ENCODE measurements at regions not wholly inside any gene's neighbourhood (a gene's known extent, or its start where the extent isn't known, plus 50 kb on each side); places are given as distances from the start of the nearest gene placed in this dataset.

DNA sequence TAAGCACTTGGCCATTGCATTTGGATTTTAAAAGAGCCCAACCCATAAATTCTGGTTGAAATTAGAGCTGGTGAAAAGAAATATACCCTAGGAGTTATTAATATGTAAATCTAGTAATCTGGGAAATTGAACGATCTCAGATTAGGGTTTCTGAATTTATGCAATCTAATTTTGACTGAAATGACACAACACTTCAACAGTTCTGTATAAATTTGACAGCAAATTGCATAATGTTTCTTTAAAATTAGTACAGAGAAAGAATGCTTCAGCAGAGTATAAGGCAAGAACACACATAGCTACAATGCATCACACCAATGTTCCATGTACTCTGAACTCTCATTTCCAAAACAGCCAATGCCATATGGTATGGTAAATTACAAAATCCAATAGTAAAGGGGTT, 201.5 kb upstream of the ITGA4 start:
- ChIA-PET CTCF (interaction anchor here (1.0 kb wide), 1 partner anchor 15 kb away, joined by 4 read pairs; no protein-coding TSS in a partner anchor), POLR2A (no interaction called here)
- no peak for DNase-seq
- peaks cover 21% of the 10 kb centered on the region for H3K4me1 Mint-ChIP-seq
- peaks cover 6% of the 10 kb centered on the region for H3K9me3 Mint-ChIP-seq
- H3K27ac Mint-ChIP-seq, result no peak overlapping the region
- H3K36me3 Mint-ChIP-seq (ENCODE audit: low read depth), result peaks cover 21% of the 10 kb centered on the region
- H3K27me3 Mint-ChIP-seq, result no peaks in the 10 kb centered on the region
- no peak overlapping the region for H3K4me3 Mint-ChIP-seq

DNA sequence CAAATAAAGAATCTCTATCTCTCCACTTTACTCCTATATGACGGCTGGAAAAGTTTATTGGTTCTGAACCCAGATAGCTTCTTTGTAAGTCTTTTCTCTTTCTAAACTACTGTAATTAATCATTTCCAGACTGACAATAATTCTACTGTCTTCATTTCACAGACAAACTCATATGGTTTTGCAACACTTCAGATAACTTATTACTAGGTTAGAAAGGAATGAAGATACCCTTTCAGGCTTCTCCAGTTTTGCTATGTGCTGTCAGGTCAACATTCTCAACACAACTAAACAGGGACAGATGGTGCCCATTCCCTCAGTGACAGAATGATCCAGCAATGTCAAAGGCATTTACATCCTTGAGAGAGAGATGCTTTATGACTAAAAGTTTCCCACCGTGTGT, 198.5 kb upstream of the ITGA4 start:
- H3K9me3 Mint-ChIP-seq, result peaks cover 2% of the 10 kb centered on the region

DNA sequence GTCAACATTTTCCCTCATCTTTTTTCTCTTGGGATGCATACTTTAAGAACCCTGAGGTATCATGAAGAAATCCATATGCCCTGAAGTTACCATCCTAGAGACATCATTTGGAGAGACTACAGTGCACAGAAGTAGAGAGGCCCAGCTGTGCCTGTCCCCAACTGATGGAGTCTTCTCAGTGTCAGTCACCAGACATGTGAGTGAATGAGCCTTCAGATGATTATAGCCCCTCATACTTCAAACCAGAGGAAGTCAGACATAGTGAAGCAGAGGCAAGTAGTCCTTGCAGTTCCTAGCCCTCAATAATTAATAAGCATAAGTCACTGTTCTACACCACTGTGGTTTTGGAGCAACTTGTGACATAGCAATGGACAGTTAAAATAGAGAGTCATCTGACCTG, 194.4 kb upstream of the ITGA4 start:
- H3K9me3 Mint-ChIP-seq, result peaks cover 2% of the 10 kb centered on the region
- H3K27me3 Mint-ChIP-seq, result no peaks in the 10 kb centered on the region
- CTCF ChIA-PET, result no interaction called here
- no peak for DNase-seq
- peaks cover 23% of the 10 kb centered on the region for H3K36me3 Mint-ChIP-seq (ENCODE audit: low read depth)
- H3K27ac Mint-ChIP-seq, result no peak overlapping the region
- POLR2A ChIA-PET, result no interaction called here
- H3K4me1 Mint-ChIP-seq, result peaks cover 2% of the 10 kb centered on the region
- H3K4me3 Mint-ChIP-seq, result no peak overlapping the region

More for the DNA sequence above, 198.5 kb upstream of the ITGA4 start:
- no peak overlapping the region for H3K27ac Mint-ChIP-seq
- no peak for DNase-seq
- no peak overlapping the region for H3K4me3 Mint-ChIP-seq
- no peaks in the 10 kb centered on the region for H3K4me1 Mint-ChIP-seq
- H3K36me3 Mint-ChIP-seq (ENCODE audit: low read depth), result peaks cover 17% of the 10 kb centered on the region
- CTCF ChIA-PET, result no interaction called here
- POLR2A ChIA-PET, result no interaction called here
- no peaks in the 10 kb centered on the region for H3K27me3 Mint-ChIP-seq

- CTCF ChIA-PET, result interaction anchor here (0.8 to 1.0 kb wide), 2 partner anchors 12 to 60 kb away, joined by 3 read pairs; no protein-coding TSS in a partner anchor
- no peak for DNase-seq
- H3K4me1 Mint-ChIP-seq, result peaks cover 12% of the 10 kb centered on the region
- no peak overlapping the region for H3K27ac Mint-ChIP-seq
- peaks cover 27% of the 10 kb centered on the region for H3K36me3 Mint-ChIP-seq (ENCODE audit: low read depth)
- H3K9me3 Mint-ChIP-seq, result peaks cover 2% of the 10 kb centered on the region
- H3K27me3 Mint-ChIP-seq, result no peaks in the 10 kb centered on the region
- POLR2A ChIA-PET, result interaction anchor here (0.9 kb wide), 1 partner anchor 134 kb away, joined by 3 read pairs; no protein-coding TSS in a partner anchor
- no peak overlapping the region for H3K4me3 Mint-ChIP-seq
Observed at GRCh38 chr2:181264001-181264400, 193.2 kb upstream of the ITGA4 start.

DNA sequence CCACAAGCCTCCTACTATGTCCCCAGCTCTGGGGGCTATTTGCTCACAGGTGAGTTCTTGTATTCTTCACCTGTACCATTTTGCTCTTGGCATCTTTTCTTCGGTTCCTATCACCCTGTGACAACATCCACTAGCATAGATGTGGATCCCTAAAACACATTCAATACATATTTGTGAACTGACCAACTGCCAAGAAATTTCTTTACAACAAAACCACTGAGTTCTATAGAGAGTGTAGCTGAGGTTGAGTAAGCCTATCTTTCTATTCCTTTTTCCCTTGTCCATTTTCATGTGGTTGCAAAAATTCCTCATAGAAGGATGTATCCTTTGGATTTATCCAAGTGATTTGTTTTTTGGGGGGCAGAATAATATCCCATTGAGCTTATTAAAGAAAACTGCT, 192.7 kb upstream of the ITGA4 start:
- Mint-ChIP-seq H3K27me3 (no peaks in the 10 kb centered on the region), H3K4me1 (peaks cover 15% of the 10 kb centered on the region), H3K36me3 (ENCODE audit: low read depth) (peaks cover 30% of the 10 kb centered on the region), H3K4me3 (no peak overlapping the region), H3K9me3 (peaks cover 2% of the 10 kb centered on the region), H3K27ac (no peak overlapping the region)
- ChIA-PET CTCF (interaction anchor here (0.8 to 1.0 kb wide), 2 partner anchors 11 to 60 kb away, joined by 3 read pairs; no protein-coding TSS in a partner anchor), POLR2A (interaction anchor here (0.9 kb wide), 1 partner anchor 134 kb away, joined by 3 read pairs; no protein-coding TSS in a partner anchor)
- no peak for DNase-seq

DNA sequence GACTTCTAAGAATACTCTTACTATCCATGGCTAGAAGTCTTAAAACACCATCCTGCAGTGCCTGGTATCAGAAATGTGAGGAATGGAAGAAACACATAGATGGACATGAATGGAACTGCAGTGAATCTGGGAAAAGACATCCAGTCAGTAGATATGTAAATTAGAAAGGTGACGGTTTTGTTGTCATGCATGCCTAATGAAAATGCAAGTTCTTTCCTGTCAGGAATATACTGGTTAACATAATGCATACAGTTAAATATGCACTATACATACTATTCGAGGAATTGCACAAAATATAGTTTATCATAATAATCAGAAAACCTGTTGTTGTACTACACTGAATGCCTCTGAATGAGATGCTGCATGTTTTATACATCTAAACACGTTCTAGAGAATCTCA, 190.6 kb upstream of the ITGA4 start:
- H3K27ac Mint-ChIP-seq, result no peak overlapping the region
- peaks cover 35% of the 10 kb centered on the region for H3K36me3 Mint-ChIP-seq (ENCODE audit: low read depth)
- ChIA-PET POLR2A (no interaction called here), CTCF (no interaction called here)
- peaks cover 24% of the 10 kb centered on the region for H3K4me1 Mint-ChIP-seq
- H3K9me3 Mint-ChIP-seq, result peaks cover 2% of the 10 kb centered on the region
- no peak overlapping the region for H3K4me3 Mint-ChIP-seq
- no peak for DNase-seq
- H3K27me3 Mint-ChIP-seq, result no peaks in the 10 kb centered on the region

- no peak overlapping the region for H3K27ac Mint-ChIP-seq
- H3K4me1 Mint-ChIP-seq, result peaks cover 25% of the 10 kb centered on the region
- H3K9me3 Mint-ChIP-seq, result peaks cover 2% of the 10 kb centered on the region
- no peak for DNase-seq
- H3K4me3 Mint-ChIP-seq, result no peak overlapping the region
- peaks cover 25% of the 10 kb centered on the region for H3K36me3 Mint-ChIP-seq (ENCODE audit: low read depth)
- no peaks in the 10 kb centered on the region for H3K27me3 Mint-ChIP-seq
- ChIA-PET CTCF (interaction anchor here (0.9 kb wide), 1 partner anchor 30 kb away, joined by 3 read pairs; no protein-coding TSS in a partner anchor), POLR2A (interaction anchor here (1.0 kb wide), 1 partner anchor 25 kb away, joined by 3 read pairs; no protein-coding TSS in a partner anchor)
Observed at GRCh38 chr2:181268174-181268867, 188.9 kb upstream of the ITGA4 start.

DNA sequence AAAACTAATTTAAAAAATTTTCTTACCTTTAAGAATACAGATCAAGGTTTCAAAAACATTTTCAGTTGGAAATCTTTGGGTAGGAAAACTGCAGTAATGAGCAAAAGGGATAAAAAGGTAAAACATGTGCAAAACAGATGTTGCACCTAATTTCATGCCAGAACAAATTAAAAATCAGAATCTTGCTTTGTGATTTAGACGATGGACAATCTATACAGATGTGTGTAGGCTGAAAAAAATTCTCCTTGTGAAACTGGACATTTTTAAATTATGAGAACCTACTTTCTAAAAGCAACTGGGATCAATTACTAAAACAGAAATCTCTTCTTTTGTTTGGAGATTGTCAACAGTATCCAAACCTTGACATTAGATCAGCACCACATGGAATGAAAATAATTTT, 183.2 kb upstream of the ITGA4 start:
- H3K4me1 Mint-ChIP-seq, result peaks cover 38% of the 10 kb centered on the region
- no peaks in the 10 kb centered on the region for H3K27me3 Mint-ChIP-seq
- H3K4me3 Mint-ChIP-seq, result no peak overlapping the region
- POLR2A ChIA-PET, result no interaction called here
- CTCF ChIA-PET, result no interaction called here
- peaks cover 19% of the 10 kb centered on the region for H3K36me3 Mint-ChIP-seq (ENCODE audit: low read depth)
- H3K9me3 Mint-ChIP-seq, result peaks cover 2% of the 10 kb centered on the region
- DNase-seq, result no peak
- no peak overlapping the region for H3K27ac Mint-ChIP-seq

GRCh38 chr2:181275643-181276070, 181.5 kb upstream of the ITGA4 start:
- DNase-seq, result peak; percentile 39
- ChIA-PET CTCF (interaction anchor here (0.7 to 1.8 kb wide), 7 partner anchors 9 to 181 kb away, joined by 3 to 5 read pairs (median 3); partner anchors contain the start of gene ITGA4), POLR2A (interaction anchor here (0.9 to 1.9 kb wide), 5 partner anchors 28 to 185 kb away, joined by 3 to 7 read pairs (median 6); partner anchors contain the start of gene ITGA4)
- Mint-ChIP-seq H3K27ac (peak overlapping the region; percentile 60), H3K36me3 (ENCODE audit: low read depth) (peaks cover 18% of the 10 kb centered on the region), H3K4me3 (no peak overlapping the region), H3K4me1 (peaks cover 38% of the 10 kb centered on the region), H3K27me3 (no peaks in the 10 kb centered on the region), H3K9me3 (peaks cover 5% of the 10 kb centered on the region)

DNA sequence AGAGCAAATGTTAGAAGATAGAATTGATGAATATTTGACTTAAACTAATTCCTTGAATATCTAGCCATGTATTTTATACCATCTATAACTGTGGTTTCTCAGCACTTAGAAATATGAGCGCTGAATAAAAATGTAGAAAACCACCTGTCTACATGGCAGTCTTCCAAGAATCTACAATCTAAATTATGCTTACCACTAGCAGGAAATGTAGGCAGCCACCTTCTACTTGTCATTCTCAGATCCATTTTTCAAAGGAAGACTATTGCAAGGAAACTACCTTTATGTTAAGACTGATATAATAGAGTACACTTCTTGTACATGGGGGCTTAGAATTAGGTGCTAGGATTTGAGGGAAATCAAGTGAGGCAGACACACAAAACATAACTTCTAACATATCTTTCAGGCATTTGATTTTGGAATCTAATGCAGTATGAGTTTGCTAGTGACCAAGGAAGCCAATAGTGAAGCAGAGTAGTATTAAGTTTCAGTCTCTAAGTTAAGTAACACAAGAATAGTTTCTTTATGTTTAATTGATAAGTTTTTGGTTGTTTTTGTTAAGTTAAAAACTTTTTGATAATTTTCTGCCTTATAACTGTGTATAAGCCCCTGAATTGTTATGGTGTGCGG, 175.9 kb upstream of the ITGA4 start:
- DNase-seq, result no peak
- H3K27ac Mint-ChIP-seq, result peak overlapping the region; percentile 71
- H3K9me3 Mint-ChIP-seq, result peaks cover 17% of the 10 kb centered on the region
- ChIA-PET CTCF (interaction anchor here (1.2 kb wide), 1 partner anchor 31 kb away, joined by 4 read pairs; no protein-coding TSS in a partner anchor), POLR2A (no interaction called here)
- peaks cover 41% of the 10 kb centered on the region for H3K36me3 Mint-ChIP-seq (ENCODE audit: low read depth)
- peaks cover 34% of the 10 kb centered on the region for H3K4me1 Mint-ChIP-seq
- H3K4me3 Mint-ChIP-seq, result no peak overlapping the region
- no peaks in the 10 kb centered on the region for H3K27me3 Mint-ChIP-seq

- CTCF ChIA-PET, result interaction anchor here (0.6 to 0.9 kb wide), 2 partner anchors 8 to 9 kb away, joined by 4 read pairs; no protein-coding TSS in a partner anchor
- H3K4me3 Mint-ChIP-seq, result no peak overlapping the region
- POLR2A ChIA-PET, result no interaction called here
- no peak overlapping the region for H3K27ac Mint-ChIP-seq
- peaks cover 12% of the 10 kb centered on the region for H3K9me3 Mint-ChIP-seq
- no peak for DNase-seq
- peaks cover 39% of the 10 kb centered on the region for H3K36me3 Mint-ChIP-seq (ENCODE audit: low read depth)
- H3K27me3 Mint-ChIP-seq, result no peaks in the 10 kb centered on the region
- H3K4me1 Mint-ChIP-seq, result peaks cover 26% of the 10 kb centered on the region
Observed at GRCh38 chr2:181285116-181285515, 172.1 kb upstream of the ITGA4 start.

DNA sequence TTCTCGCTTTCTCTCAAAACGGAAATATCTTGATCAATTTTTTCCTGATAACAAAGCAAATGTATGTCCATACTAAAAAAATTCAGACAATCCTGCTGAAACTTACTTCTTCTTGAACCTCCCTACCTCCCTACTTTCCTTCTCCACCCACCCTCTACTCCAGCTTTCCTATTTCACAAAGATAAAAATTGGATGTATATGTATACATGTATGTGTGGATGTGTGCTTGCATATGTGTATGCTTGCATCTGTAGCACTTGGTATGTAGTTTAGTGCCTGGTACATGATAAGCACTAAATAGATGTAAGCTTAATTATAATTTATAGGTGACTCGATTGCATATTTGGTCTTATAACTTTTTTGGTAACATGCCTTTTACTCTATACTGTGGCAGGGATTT, 167.5 kb upstream of the ITGA4 start:
- no peak for DNase-seq
- CTCF ChIA-PET, result no interaction called here
- Mint-ChIP-seq H3K4me3 (no peak overlapping the region), H3K27ac (no peak overlapping the region), H3K4me1 (peaks cover 7% of the 10 kb centered on the region), H3K9me3 (peaks cover 16% of the 10 kb centered on the region), H3K36me3 (ENCODE audit: low read depth) (peaks cover 37% of the 10 kb centered on the region), H3K27me3 (no peaks in the 10 kb centered on the region)
- POLR2A ChIA-PET, result interaction anchor here (1.6 kb wide), 1 partner anchor 11 kb away, joined by 3 read pairs; no protein-coding TSS in a partner anchor

DNA sequence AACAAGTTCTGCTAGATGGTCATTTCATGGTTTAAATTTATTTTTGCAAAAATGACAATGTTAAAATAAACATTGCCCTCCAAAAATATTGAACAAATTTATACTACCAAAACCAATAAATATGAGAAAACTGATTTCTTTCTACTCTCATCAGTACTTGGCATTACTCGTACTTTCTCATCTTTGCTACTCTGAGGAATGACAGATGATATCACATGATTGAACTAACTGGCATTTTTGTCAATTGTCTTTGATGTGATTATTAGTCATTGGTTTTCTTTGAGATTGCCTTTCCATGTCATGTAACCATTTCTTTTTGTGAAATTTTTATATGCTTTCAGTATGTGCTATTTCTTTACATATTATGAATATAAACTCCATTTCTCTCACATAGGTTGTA, 167.0 kb upstream of the ITGA4 start:
- Mint-ChIP-seq H3K36me3 (ENCODE audit: low read depth) (peaks cover 37% of the 10 kb centered on the region), H3K4me3 (no peak overlapping the region), H3K27ac (no peak overlapping the region), H3K27me3 (no peaks in the 10 kb centered on the region), H3K9me3 (peaks cover 13% of the 10 kb centered on the region), H3K4me1 (peaks cover 2% of the 10 kb centered on the region)
- DNase-seq, result no peak
- POLR2A ChIA-PET, result interaction anchor here (1.6 kb wide), 1 partner anchor 10 kb away, joined by 3 read pairs; no protein-coding TSS in a partner anchor
- CTCF ChIA-PET, result no interaction called here
